Skeletal muscle satellite cell (primary cell): ENCODE measurements at regions not wholly inside any gene's neighbourhood (a gene's known extent, or its start where the extent isn't known, plus 50 kb on each side); places are given as distances from the start of the nearest gene placed in this dataset.

ENCODE experiments used
- H3K27me3 ChIP-seq: 2 replicates; pipeline ENCODE4 v1.7.0; 2013; ENCODE audit warnings: low read length; ENCODE audit not compliant: control insufficient read depth, insufficient read depth
- H3K36me3 ChIP-seq: 2 replicates; pipeline ENCODE4 v1.7.0; 2013; ENCODE audit warnings: mild to moderate bottlenecking, control low read depth, low read length; ENCODE audit not compliant: insufficient read depth
- H3K4me1 ChIP-seq: 2 replicates; pipeline ENCODE4 v1.7.0; 2013; ENCODE audit warnings: low read length; ENCODE audit not compliant: control insufficient read depth, insufficient read depth
- H3K4me2 ChIP-seq: 2 replicates; pipeline ENCODE4 v1.7.0; 2013; ENCODE audit warnings: mild to moderate bottlenecking, low read length
- H3K4me3 ChIP-seq: 2 replicates; pipeline ENCODE4 v1.7.0; 2013; ENCODE audit warnings: low read length
- H3K9ac ChIP-seq: 2 replicates; pipeline ENCODE4 v1.7.0; 2013; ENCODE audit warnings: mild to moderate bottlenecking, low read depth, low read length, moderate library complexity
- H3K9me3 ChIP-seq: replicated peaks from 2 replicates; pipeline ENCODE4 v1.7.0; 2013; ENCODE audit warnings: mild to moderate bottlenecking, control low read depth, low read length

GRCh38 chrX:43148305-43148704 is 370.3 kb upstream of the PPP1R2C start:
- Histone ChIP-seq H3K9ac (no peak overlapping the region), H3K27me3 (no peaks in the 10 kb centered on the region), H3K4me1 (no peaks in the 10 kb centered on the region), H3K4me2 (no peak overlapping the region), H3K9me3 (no peaks in the 10 kb centered on the region), H3K4me3 (no peak overlapping the region), H3K36me3 (no peaks in the 10 kb centered on the region)

- no peaks in the 10 kb centered on the region for H3K36me3 ChIP-seq
- H3K4me2 ChIP-seq = no peak overlapping the region
- H3K4me1 ChIP-seq = no peaks in the 10 kb centered on the region
- H3K9me3 ChIP-seq = no peaks in the 10 kb centered on the region
- no peak overlapping the region for H3K4me3 ChIP-seq
- no peak overlapping the region for H3K9ac ChIP-seq
- H3K27me3 ChIP-seq = no peaks in the 10 kb centered on the region
Observed at GRCh38 chrX:43165343-43165920, 387.5 kb upstream of the PPP1R2C start.

DNA sequence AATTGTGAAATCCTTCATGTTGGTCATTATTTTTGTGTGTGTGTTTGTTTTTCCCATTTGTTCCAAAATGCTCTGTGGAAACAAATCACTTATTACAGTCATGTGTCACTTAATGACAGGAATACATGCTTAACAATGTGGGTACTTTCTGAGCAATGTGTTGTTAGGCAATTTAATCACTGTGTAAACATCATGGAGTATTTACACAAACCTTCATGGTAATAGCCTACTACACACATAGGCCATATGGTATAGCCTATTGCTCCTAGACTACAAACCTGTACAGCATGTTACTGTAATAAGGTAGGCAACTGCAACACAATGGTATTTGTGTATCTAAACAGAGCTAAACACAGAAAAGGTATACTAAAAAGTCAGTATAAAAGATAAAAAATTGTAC is 388.9 kb upstream of the PPP1R2C start:
- Histone ChIP-seq H3K4me3 (no peak overlapping the region), H3K4me1 (no peaks in the 10 kb centered on the region), H3K9me3 (no peaks in the 10 kb centered on the region), H3K36me3 (no peaks in the 10 kb centered on the region), H3K27me3 (no peaks in the 10 kb centered on the region), H3K9ac (no peak overlapping the region), H3K4me2 (no peak overlapping the region)

GRCh38 chrX:43175434-43175833 is 397.5 kb upstream of the PPP1R2C start:
- Histone ChIP-seq H3K9ac (no peak overlapping the region), H3K4me1 (no peaks in the 10 kb centered on the region), H3K4me3 (no peak overlapping the region), H3K9me3 (no peaks in the 10 kb centered on the region), H3K4me2 (no peak overlapping the region), H3K36me3 (no peaks in the 10 kb centered on the region), H3K27me3 (no peaks in the 10 kb centered on the region)

GRCh38 chrX:43176686-43177085 is 398.7 kb upstream of the PPP1R2C start:
- Histone ChIP-seq H3K4me3 (no peak overlapping the region), H3K36me3 (no peaks in the 10 kb centered on the region), H3K4me1 (no peaks in the 10 kb centered on the region), H3K4me2 (no peak overlapping the region), H3K27me3 (no peaks in the 10 kb centered on the region), H3K9me3 (no peaks in the 10 kb centered on the region), H3K9ac (no peak overlapping the region)

GRCh38 chrX:43188296-43188695 is 410.3 kb upstream of the PPP1R2C start:
- Histone ChIP-seq H3K36me3 (no peaks in the 10 kb centered on the region), H3K4me2 (no peak overlapping the region), H3K9ac (no peak overlapping the region), H3K4me1 (no peaks in the 10 kb centered on the region), H3K9me3 (no peaks in the 10 kb centered on the region), H3K27me3 (no peaks in the 10 kb centered on the region), H3K4me3 (no peak overlapping the region)

GRCh38 chrX:43211570-43211969 is 433.6 kb upstream of the PPP1R2C start:
- no peaks in the 10 kb centered on the region for H3K27me3 ChIP-seq
- H3K9me3 ChIP-seq = no peaks in the 10 kb centered on the region
- no peak overlapping the region for H3K4me3 ChIP-seq
- H3K9ac ChIP-seq = no peak overlapping the region
- no peaks in the 10 kb centered on the region for H3K36me3 ChIP-seq
- H3K4me1 ChIP-seq = no peaks in the 10 kb centered on the region
- H3K4me2 ChIP-seq = no peak overlapping the region

GRCh38 chrX:43218198-43218597 is 437.9 kb upstream of the MAOA start:
- Histone ChIP-seq H3K4me3 (no peak overlapping the region), H3K4me1 (no peaks in the 10 kb centered on the region), H3K9me3 (no peaks in the 10 kb centered on the region), H3K36me3 (no peaks in the 10 kb centered on the region), H3K4me2 (no peak overlapping the region), H3K9ac (no peak overlapping the region), H3K27me3 (no peaks in the 10 kb centered on the region)

GRCh38 chrX:43224496-43224895 is 431.6 kb upstream of the MAOA start:
- H3K27me3 ChIP-seq = no peaks in the 10 kb centered on the region
- H3K4me2 ChIP-seq = no peak overlapping the region
- H3K36me3 ChIP-seq = no peaks in the 10 kb centered on the region
- no peaks in the 10 kb centered on the region for H3K9me3 ChIP-seq
- H3K9ac ChIP-seq = no peak overlapping the region
- H3K4me3 ChIP-seq = no peak overlapping the region
- H3K4me1 ChIP-seq = no peaks in the 10 kb centered on the region

GRCh38 chrX:43225626-43226328 is 430.3 kb upstream of the MAOA start:
- no peak overlapping the region for H3K4me2 ChIP-seq
- H3K9ac ChIP-seq = no peak overlapping the region
- H3K36me3 ChIP-seq = no peaks in the 10 kb centered on the region
- H3K4me1 ChIP-seq = no peaks in the 10 kb centered on the region
- no peak overlapping the region for H3K4me3 ChIP-seq
- no peaks in the 10 kb centered on the region for H3K27me3 ChIP-seq
- no peaks in the 10 kb centered on the region for H3K9me3 ChIP-seq

GRCh38 chrX:43238461-43238945 is 417.6 kb upstream of the MAOA start:
- Histone ChIP-seq H3K4me3 (no peak overlapping the region), H3K27me3 (no peaks in the 10 kb centered on the region), H3K4me1 (no peaks in the 10 kb centered on the region), H3K4me2 (no peak overlapping the region), H3K9me3 (no peaks in the 10 kb centered on the region), H3K36me3 (no peaks in the 10 kb centered on the region), H3K9ac (no peak overlapping the region)

- H3K27me3 ChIP-seq = no peaks in the 10 kb centered on the region
- no peak overlapping the region for H3K4me2 ChIP-seq
- H3K4me1 ChIP-seq = no peaks in the 10 kb centered on the region
- no peaks in the 10 kb centered on the region for H3K9me3 ChIP-seq
- no peak overlapping the region for H3K4me3 ChIP-seq
- no peaks in the 10 kb centered on the region for H3K36me3 ChIP-seq
- H3K9ac ChIP-seq = no peak overlapping the region
Observed at GRCh38 chrX:43239356-43239755, 416.7 kb upstream of the MAOA start.
